NCI-H82 (cell line): ENCODE measurements at regions not wholly inside any gene's neighbourhood (a gene's known extent, or its start where the extent isn't known, plus 50 kb on each side); places are given as distances from the start of the nearest gene placed in this dataset.

Experiments used
- DNase-seq: peaks from one replicate; lab custom pipeline; 2025; lab: John Stamatoyannopoulos, UW

DNA sequence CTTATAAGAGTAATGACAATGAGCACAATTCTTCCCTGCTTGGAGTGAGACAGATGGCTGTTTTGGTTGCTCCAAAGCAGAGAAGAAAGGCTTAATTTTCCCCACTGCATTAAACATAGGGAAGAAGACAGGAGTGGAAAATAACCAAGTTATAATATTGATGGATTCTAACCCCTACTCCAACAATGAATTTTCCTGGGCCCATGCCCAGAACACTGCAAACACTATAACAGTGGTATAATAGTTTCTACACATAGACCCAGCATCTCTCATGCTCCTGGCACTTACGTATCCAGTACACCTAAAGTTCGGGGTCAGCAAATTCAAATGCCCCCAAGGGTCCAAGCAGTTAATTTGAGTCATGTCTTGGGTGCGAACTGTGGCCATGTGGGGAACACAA is 613.4 kb downstream of the PLCL1 start:
- no peak for DNase-seq

DNA sequence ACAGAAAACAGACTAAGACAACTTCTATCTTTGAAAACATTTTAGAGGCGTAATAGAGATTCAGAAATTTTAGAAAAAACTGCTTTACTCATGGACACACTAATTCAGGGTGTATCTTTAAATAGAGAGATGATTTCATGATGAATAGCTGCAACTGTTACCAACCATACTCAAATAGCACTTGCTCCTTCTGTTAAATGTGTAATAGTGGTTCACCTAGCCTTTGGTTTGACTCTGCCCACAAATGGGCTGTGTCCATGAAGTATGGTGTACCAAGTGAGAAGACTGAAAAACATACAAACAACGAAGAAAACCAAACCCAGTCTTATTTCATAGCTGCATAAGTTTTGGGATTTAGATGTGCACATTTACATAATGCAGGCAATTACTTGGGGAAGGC is 610.6 kb downstream of the PLCL1 start:
- DNase-seq: no peak

DNA sequence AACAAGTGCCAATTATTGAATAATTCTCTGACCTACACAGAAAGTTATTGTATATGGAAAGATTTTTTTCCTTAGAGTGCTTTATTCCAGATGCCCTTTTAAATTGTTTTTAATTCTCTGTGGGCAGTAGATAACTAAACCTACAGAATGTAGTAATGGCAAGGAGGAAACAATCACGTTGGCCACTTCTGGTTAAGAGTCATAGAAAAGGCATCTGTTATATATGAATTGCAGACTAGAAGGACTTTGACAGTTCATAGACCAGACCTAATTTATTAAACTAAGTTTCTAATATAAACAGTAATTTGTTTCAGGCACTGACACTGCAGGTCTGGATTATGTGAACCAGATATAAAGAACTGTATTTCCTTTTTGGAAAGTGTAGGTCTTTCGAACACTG is 607.5 kb downstream of the PLCL1 start:
- no peak for DNase-seq

DNA sequence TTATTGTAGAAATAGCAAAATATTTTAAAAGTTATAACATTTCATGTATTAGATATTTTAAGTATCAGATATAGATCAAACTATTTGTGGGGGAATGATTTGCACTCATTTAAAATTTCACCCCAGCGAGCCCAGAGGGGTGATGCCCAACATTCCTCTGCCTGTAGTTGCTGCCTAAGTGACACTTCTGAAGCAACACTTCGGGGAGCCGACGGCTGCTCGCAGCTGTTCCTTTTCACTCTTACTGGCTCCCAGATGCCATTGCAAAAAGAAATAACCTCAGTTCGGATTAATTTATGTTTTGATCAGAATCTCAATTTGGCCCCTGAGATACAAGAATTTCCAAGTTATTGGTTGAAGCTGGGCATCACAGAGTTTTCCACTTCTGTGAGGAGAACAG is 603.8 kb downstream of the PLCL1 start:
- no peak for DNase-seq

DNA sequence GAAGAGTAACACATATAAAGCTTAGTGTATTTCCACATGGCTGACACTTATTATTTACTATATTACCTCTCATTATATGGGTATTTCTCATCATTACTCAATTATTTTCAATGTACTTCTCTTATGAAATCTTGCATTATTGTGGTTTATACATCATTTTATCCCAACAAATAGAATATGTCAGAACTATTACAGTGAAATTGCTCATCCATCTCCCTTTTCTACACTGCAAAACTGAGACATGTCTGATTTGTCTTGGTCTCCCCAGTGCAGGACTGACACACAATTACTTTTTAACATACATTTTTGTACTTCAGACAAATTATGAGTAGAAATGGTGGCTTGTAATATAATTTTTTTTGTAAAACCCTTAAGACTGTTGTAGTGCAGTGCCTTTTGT is 600.9 kb downstream of the PLCL1 start:
- DNase-seq: no peak

- DNase-seq: no peak
Observed at GRCh38 chr2:198401644-198402043, 597.3 kb downstream of the PLCL1 start.

DNA sequence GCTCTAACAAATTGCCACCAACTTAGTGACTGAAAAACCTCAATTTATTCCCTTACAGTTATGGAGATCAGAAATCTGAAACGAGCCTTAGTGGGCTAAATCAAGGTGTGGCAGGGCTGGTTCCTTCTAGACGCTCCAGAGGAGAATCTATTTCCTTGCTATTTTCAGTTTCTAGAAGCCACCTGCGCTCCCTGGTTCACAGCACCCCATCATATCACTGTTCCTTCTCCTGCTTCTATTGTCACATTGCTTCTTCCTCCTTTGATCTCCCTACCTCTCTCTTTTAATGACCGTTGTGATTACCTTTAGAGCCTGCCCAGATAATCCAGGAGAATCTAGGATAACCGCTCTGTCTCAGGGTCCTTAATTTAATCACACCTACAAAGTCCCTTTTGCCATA is 596.6 kb downstream of the PLCL1 start:
- DNase-seq: no peak

- DNase-seq: no peak
Observed at GRCh38 chr2:198394208-198394607, 589.8 kb downstream of the PLCL1 start.

DNA sequence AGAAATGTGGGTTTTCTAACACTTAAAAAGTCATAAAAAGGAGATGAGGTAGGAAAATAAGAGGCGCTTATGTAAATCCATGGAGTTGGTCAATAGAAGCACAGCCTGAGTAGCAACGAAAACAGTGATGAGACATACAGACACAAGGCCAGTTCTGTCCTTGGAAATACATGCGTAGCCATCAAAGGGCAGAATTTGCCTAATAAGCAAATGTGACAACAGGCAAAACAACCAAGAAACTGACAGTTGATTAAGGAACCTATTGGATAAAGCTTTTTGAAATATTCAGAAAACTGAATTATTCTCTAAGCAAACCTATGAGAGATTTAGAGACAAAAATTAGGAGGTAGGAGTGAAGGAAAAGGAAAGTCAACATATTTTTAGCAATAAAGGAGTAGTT is 586.3 kb downstream of the PLCL1 start:
- no peak for DNase-seq

DNA sequence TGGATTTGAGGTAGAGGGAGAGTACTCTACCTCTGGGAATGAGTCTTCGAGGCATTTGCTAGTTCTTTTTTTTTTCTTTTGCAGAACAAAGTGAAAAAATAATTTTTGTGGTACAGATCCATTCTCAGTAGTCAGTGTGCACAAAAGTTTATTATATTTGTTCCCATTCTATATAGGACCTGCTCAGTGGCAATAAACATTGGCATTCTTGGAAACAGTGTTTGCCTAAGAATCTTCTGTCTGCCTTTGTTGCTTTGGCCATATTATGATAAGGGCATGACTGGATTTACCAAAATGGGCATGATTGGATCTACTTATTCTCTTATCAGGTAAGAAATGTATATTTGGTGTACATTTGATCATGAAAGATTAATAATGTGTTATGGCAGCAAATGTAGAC is 583.3 kb downstream of the PLCL1 start:
- DNase-seq: no peak

GRCh38 chr2:198385856-198386255 is 581.5 kb downstream of the PLCL1 start:
- no peak for DNase-seq

- no peak for DNase-seq
Observed at GRCh38 chr2:198385326-198385725, 580.9 kb downstream of the PLCL1 start.

- no peak for DNase-seq
Observed at GRCh38 chr2:198383392-198383791, 579.0 kb downstream of the PLCL1 start.

DNA sequence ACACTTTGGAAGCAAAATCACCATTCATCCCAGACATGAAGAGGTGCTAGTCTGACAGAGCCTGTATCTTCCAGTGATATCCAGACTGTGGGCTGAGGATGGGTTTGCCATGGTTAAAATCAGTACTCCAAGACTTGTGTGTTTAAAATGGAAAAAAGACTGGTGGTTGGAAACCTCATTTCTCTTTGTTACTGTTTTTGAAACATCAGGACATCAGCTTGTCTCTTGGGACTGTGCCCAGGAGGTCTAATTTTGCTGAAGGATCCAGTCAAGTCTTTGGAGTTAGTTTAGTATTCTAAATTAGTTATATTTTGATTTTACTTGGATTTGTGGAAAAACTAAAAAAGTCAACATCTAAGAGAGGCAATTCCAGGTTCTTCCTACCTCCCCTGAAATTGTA is 578.4 kb downstream of the PLCL1 start:
- DNase-seq: no peak

DNA sequence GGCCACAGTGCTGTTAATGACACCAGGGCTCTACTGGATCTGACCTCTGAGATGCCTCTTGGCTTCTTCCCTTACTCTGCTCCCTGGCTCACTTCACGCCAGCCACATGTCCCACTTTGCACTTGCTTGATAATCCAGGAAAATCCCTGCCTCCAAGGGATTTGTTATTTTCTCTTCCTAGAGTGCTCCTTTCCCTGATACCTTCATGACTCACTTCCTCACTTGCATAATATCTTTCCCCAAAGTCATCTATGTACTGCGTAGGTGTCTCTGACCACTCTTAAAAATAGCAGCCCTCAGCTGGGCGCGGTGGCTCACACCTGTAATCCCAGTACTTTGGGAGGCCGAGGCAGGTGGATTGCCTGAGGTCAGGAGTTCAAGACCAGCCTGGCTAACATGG is 572.3 kb downstream of the PLCL1 start:
- peak; percentile 20 for DNase-seq

- DNase-seq: no peak
Observed at GRCh38 chr2:198375083-198375410, 570.7 kb downstream of the PLCL1 start.

- DNase-seq: peak; percentile 88
Observed at GRCh38 chr2:198374375-198375082, 570.1 kb downstream of the PLCL1 start.

DNA sequence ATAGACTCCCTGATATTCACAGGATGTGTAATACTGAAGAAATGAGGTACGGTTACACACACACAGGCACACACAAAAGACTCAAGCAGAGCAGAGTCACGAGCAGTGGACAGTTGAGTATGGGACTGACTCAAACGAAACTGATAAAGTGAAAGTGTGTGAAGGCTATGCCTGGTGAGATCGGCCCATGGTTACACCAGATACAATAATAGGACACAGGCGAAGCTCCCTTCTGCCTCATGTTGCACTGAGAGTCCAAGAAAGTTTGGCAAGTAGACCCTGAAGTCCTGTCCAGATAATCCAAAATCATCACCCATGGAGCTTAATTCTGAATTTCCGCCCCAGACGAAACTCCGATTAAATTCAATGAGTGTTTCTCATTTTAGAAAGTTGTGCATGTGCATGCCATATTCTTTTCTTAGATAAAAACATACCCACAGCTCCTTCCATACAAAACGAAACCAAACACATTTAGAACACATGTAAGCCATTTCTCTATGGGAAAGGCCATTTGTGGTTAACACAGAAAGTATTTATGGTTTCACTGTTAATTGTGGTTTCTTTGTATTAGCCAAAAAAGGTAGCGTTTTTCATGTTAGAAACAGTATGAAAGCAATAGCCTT is 567.6 kb downstream of the PLCL1 start:
- DNase-seq: no peak

GRCh38 chr2:198371329-198371728 is 566.9 kb downstream of the PLCL1 start:
- DNase-seq: no peak

GRCh38 chr2:198368089-198368488 is 563.7 kb downstream of the PLCL1 start:
- no peak for DNase-seq

DNA sequence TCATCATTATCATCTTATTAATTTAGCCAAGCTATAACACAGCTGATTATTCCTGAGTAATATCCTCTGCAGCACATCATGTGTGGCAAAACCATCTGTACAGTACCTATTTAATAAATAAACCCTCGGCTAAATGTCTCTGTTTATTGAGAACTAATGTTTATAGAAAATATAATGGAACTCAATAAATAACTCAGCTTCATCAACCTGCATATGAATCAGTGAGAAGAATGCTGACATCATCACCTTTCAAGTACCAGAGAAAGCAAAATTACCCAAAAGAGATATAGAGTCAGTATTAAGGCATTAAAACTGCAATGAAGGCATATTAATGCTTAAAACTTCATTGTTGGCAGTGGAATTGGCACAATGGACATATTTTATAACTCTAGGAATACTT is 558.3 kb downstream of the PLCL1 start:
- no peak for DNase-seq

- no peak for DNase-seq
Observed at GRCh38 chr2:198359308-198359707, 554.9 kb downstream of the PLCL1 start.

DNA sequence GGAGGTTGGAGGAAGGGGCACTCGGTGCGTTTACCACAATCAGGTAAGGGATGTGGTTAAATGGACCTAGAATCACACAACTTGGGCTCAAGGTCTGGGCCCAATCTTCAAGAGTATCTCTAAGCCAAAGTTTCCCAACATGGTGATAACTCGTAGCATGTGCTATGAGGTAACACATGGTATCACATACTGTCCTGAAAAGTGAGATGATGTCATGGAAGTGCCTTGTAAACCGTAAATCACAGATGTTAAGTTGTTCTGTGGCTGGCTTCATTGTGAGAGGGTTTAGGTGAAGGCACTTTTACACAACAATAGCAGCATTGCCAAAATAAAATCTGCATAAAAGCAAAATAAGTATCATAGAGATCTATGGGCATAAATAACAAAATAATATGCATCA is 551.8 kb downstream of the PLCL1 start:
- DNase-seq: no peak

DNA sequence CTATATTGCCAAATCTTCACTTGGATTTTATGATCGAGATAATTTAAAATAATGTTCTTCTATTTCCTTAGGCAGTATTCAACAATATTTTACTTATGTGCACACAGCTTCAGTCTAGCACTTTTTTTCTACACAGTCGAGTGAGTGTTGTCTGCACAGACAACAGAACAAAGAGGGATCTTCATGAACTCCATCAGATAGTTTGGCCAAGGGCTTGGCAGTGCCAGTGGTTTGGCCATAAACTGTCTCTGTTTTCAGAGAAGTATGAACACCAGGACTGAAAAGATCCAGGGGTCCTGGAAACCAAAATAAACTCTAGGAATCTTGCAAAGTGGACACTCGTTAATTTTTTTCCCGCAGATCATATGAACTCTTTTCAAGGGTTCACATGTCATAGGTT is 547.3 kb downstream of the PLCL1 start:
- no peak for DNase-seq
